GM19043 (cell line): ENCODE measurements at regions not wholly inside any gene's neighbourhood (a gene's known extent, or its start where the extent isn't known, plus 50 kb on each side); places are given as distances from the start of the nearest gene placed in this dataset.
"Not testable (repeated sequence)": the region's sequence is repeated elsewhere in the genome, so short reads cannot be mapped to it uniquely, and the experiment has no call there.

Experiments used
- ATAC-seq: cut with Tn5 transposase; IDR thresholded peaks from one replicate; pipeline ENCODE4 v1.9.1; 2021; ENCODE audit warnings: low read depth; ENCODE audit not compliant: unreplicated experiment

- no peak for ATAC-seq
Measured at GRCh38 chr3:150357923-150358607, 50.0 kb upstream of the TSC22D2 start.

- no peak for ATAC-seq
Measured at GRCh38 chr3:150357140-150357539, 51.0 kb upstream of the TSC22D2 start.

DNA sequence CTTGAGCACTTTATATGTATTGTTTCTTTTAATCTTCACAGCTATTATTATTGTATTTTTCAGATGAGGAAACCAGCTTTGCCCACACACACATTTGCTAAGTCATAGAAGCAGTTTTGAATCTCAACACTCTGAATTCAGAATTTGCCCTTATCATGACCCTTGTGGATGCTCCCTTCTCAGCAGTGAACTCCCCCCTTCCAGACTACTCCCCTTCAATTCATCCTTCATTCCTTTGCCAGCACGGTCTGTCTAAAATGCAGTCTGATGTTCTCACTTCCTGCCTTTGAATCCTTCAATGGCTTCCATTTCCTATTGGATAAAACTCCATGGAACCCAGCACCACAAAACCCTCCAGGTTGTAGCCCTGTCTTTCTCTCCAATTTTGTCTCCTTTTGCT is 52.5 kb upstream of the TSC22D2 start:
- ATAC-seq: no peak

- no peak for ATAC-seq
Measured at GRCh38 chr3:150352931-150353330, 55.2 kb upstream of the TSC22D2 start.

DNA sequence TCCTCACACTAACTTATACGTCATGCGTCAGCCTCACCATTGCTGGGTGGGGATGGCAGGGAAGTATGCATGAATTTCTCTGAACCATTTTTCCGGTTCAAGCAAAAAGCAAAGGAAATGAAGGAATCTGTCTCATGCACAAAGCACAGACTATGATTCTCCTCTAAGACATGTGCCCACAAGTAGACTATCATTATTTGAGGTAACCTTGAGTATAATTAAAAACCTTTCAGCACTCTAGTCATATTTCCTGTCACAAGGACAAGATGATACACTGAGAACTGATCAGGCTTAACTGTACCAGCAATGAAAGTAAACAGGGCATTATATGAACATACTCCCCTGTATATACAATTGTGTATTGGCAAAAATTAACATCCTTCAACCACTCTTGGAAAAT is 56.7 kb upstream of the TSC22D2 start:
- ATAC-seq: no peak

GRCh38 chr3:150349314-150350097 is 58.6 kb upstream of the TSC22D2 start:
- no peak for ATAC-seq

- no peak for ATAC-seq
Measured at GRCh38 chr3:150348500-150348899, 59.6 kb upstream of the TSC22D2 start.

GRCh38 chr3:150346981-150347863 is 60.9 kb upstream of the TSC22D2 start:
- no peak for ATAC-seq

DNA sequence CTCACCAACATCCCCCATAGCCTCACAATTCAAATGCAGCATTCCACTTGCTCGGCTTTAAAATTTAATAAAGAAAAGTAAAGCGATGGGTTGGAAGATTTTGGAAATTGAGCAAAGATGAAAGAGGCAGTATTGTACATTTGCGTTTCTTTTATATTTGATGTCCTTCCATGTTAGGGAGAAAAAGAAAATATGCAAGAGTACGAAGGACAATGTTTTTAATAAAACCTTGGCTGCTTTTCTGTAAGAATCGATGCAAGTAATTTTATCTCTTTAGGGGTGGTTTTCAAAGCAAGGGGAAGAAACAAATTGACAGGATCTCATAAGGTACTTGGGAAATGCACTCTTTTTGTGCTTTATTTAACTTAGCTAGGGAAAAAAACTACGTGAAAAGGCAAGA is 61.8 kb upstream of the TSC22D2 start:
- no peak for ATAC-seq

GRCh38 chr3:150345021-150345538 is 63.0 kb upstream of the TSC22D2 start:
- no peak for ATAC-seq

DNA sequence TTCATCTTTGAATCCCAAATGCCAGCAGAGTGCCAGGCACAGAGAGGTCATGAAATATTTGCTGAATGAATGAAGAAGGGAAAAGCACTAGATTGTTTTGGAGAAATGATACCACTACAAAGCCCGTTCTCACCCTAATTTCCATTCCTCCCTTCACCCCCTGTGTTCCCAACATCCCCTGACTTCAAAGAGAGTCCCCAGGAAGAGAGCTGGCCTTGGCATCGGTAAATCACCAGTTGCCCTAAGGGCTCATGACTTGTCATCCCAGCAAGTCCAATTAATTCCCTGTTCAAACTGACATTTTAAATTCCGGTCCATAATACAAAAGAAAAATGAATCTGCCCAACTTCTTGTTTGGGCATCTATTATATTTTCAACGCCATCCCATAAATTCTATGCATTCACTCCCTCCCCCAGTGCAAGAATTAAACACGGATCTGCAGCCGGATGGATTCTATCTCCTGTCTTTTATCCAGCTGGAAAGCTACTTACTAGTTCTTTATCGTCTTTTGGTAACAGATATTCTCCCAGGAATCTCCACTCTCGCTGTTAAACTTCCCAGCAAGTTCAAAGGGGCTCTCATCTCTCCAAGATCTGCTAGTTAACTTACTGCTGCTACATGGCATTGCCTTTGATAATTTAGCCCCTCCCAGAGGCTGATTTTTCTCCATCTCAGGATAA is 63.9 kb upstream of the TSC22D2 start:
- no peak for ATAC-seq

GRCh38 chr3:150342896-150343467 is 65.1 kb upstream of the TSC22D2 start:
- no peak for ATAC-seq

- ATAC-seq: no peak
Measured at GRCh38 chr3:150341891-150342290, 66.2 kb upstream of the TSC22D2 start.

- ATAC-seq: not testable (repeated sequence)
Measured at GRCh38 chr3:150336363-150336762, 71.7 kb upstream of the TSC22D2 start.

- no peak for ATAC-seq
Measured at GRCh38 chr3:150335631-150336030, 72.5 kb upstream of the TSC22D2 start.

- no peak for ATAC-seq
Measured at GRCh38 chr3:150334974-150335373, 73.1 kb upstream of the TSC22D2 start.

DNA sequence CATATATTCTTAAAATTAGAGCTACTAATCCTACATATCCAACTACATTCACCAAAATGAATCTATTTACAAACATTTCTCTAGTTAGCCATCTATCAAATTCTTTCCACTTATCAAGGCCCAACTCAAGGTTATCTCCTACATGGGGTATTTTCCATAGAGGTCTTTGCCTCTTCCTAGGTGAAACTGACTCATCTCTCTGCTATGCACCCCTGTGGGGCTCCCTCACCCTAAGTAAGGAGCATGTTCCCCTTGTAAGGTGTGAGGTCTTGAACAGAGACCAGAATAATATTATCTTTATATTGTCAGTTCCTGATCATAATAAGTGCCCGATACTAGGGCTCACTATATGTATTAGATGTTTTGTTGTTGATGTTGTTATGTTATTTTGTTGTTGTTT is 74.6 kb upstream of the TSC22D2 start:
- ATAC-seq: no peak

DNA sequence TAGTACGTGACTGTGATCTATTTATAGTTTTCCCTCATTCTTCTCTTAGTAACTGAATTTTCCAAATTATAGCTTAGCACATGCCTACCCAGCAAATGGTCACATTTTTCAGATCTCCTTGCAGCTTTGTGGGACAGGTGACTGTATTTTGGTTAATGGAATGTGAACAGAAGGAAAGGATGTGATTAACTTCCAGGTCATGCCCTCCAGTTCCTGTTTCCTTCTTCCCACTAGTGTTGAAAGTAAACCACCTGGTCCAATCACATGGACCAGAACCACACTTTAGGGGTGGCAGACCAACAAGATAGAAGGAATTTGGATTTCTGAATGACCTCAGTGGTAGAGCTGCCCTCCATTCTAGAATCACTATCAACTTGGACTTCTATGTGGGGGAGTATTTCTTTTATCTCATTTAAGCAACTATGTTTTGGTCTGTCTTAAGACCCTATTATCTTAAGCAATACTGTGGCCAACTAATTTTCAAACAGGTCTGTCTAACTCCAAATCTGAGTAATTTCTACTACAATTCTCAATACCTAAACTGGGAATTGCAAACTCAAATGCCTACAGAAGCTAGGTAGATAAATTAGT is 76.0 kb upstream of the TSC22D2 start:
- no peak for ATAC-seq

- no peak for ATAC-seq
Measured at GRCh38 chr3:150330872-150331271, 77.2 kb upstream of the TSC22D2 start.

- no peak for ATAC-seq
Measured at GRCh38 chr3:150330174-150330573, 77.9 kb upstream of the TSC22D2 start.
